DOHH2 (cell line): ENCODE measurements at regions not wholly inside any gene's neighbourhood (a gene's known extent, or its start where the extent isn't known, plus 50 kb on each side); places are given as distances from the start of the nearest gene placed in this dataset.
"Not testable (repeated sequence)": the region's sequence is repeated elsewhere in the genome, so short reads cannot be mapped to it uniquely, and the experiment has no call there.

ENCODE experiments used
- CTCF ChIP-seq: fragments of 200-600 bp; sonication (generic); IDR thresholded peaks from one replicate; pipeline ENCODE4 v1.5.1; 2014; ENCODE audit warnings: antibody characterized with exemption, mild to moderate bottlenecking, low read depth, low read length; ENCODE audit not compliant: poor library complexity, severe bottlenecking
- EZH2phosphoT487 ChIP-seq: fragments of 200-600 bp; sonication (generic); IDR thresholded peaks from 2 replicates; pipeline ENCODE4 v1.6.1; 2017; ENCODE audit warnings: borderline replicate concordance, mild to moderate bottlenecking, antibody characterized with exemption, low read length, moderate library complexity, mixed read lengths

- TF ChIP-seq CTCF, EZH2phosphoT487: not testable (repeated sequence)
Measured at GRCh38 chr9:90192465-90192864, 450.2 kb downstream of the DIRAS2 start.
